Femur (tissue), 1 donor: ENCODE measurements at regions not wholly inside any gene's neighbourhood (a gene's known extent, or its start where the extent isn't known, plus 50 kb on each side); places are given as distances from the start of the nearest gene placed in this dataset.

Experiments
- DNase-seq: peaks from one replicate; pipeline ENCODE4 v3.0.0-alpha.2; 2017

- no peak for DNase-seq
Measured at GRCh38 chr2:49298230-49298629, 143.9 kb upstream of the FSHR start.

DNA sequence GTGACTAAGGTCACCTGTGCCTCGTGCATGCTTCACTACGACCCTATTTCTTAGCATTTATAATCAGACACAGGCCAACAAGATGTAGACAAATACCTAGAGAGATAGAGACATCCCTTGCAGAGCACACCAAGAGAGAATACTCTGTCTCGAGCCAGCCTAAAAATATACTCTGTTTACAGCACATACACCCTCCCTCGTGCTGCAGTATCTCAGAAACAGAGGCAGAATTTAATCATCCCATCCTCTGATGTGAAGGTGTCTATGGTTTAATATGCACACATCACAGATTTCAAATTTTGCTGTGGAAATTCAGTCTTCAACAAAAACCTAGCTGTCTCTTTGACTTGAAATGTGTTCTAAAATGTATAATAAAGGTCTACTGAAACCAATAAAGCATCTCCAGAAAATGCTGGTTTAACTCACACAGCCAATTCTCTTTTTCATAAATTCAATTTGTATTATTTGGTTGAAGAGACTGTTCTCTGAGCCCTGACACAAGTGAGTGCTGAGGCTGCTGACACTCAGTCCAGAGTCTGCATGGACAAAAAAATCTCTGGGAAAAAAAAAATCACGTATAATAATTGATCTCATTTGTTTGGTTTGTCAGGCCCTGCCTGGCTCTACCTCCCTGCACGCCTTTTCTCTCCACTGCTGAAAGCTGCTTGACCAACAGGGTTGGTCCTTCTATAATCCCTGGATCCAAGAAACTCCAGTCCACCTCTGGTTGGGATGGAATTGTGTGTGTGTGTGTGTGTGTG is 142.0 kb upstream of the FSHR start:
- DNase-seq, result no peak

DNA sequence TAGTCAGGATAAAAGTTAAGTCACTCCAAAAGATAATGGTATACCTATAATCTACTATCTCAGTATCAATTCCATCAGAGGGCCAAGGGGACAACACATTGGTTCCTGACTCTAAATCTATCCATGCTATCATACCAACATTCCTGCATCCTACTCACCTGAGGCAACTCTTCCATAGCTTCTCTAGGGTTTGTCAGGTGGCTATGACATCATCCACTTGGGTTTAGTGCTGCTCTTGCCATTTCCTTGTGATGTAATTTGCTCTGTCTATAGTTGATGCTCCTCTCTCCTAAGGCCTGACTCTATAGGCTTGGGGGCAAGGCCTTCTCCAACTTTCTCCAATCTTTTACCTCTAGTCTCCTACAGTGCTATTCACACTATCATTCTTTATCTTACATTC is 139.9 kb upstream of the FSHR start:
- no peak for DNase-seq

DNA sequence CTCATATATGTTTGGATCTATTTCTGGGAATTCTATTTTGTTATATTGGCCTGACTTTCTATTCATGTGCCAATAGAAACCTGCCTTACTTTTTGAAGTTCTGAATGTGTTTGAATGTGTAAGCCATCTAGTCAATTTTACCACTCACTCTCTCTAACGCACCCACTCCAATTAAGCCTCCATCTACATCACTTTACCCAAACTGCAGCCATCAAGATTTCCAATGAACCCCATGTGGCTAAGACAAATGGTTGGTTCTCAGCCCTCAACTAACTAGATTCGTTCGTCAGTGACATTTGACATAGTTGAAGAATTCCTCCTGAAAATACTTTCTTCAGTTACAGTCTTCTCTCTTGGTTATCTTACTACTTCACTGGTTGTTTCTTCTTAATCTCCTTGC is 137.3 kb upstream of the FSHR start:
- DNase-seq, result no peak

DNA sequence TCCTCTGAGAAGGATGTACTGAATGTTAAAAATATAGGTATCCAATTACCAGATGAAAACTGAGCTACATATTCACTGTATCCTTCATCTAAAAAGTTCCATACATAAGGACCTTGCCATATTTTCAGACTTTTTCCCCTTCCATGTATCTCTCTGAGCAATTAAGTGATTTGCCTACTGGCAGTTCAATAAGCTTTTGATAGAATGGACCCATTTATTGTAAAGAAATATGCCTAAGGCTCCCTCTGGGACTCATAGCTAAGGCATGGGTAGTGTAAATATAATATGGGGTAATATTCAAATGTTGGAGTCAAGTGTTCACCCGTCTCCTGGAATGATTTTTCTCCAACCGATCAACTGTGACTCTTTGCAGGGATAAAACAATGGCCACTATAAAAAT is 135.4 kb upstream of the FSHR start:
- DNase-seq, result no peak

DNA sequence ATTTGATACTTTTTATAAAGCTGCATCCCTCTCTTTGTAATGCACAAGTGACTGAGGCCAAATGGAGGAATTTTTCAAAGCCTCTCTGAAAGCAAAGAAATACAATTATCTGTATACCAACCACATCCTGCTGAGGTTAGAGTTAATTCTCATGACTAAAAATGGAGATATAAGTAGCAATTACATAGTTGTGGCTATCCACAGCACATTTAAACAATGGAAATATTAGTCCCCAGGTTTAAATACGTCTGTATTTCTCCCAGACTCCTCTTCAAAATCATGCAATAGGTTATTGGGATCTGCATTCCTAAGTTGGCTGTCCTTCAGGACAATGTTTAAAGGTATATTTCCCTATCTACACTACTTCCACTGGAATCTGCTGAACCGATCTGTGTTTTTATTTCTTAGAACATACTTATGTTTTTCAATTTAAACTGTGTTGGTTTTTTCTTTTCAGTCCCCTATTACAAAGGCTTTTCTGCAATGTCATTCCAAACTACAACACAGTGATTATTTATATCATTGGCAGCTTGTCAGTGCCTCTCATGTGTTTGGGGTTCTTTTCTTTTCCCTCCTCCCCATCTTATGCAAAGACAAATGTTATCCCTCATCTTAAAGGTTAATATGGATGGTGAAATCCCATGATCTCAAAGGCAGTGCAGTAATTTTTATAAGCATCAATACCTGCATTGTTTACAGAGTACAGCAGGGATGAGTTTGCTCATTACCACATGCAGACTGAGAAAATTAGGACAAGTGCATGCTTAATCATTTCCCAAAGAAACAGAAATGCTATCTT is 134.8 kb upstream of the FSHR start:
- no peak for DNase-seq

DNA sequence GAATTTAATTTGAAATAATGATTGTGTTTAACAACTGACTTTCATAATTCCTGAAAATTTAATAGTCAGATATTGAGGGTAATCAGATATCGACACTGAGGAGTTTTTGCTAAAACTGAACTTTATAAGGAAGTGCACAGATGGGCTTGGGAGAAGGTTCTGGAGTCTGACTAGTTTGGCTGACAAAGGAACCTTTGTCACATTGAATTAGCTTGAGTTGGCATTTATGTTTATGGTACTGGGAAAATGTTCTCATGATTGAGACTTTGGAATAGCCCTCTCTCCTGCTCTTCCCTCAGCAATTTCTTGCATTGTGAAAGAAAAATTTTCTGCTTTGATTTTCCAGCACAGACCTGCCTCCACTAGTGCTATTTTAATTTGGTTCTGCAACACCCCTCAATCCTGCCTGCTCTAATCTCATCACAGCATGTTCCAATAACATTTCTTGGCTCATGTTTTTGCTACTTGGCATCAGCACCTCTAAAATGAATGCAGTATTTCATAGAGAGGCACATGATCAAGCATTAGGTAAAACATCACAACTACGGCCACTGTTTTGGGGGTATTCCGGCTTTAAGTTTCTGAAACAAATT is 133.9 kb upstream of the FSHR start:
- DNase-seq, result no peak

GRCh38 chr2:49286726-49287125 is 132.4 kb upstream of the FSHR start:
- no peak for DNase-seq

- no peak for DNase-seq
Measured at GRCh38 chr2:49286045-49286444, 131.7 kb upstream of the FSHR start.

DNA sequence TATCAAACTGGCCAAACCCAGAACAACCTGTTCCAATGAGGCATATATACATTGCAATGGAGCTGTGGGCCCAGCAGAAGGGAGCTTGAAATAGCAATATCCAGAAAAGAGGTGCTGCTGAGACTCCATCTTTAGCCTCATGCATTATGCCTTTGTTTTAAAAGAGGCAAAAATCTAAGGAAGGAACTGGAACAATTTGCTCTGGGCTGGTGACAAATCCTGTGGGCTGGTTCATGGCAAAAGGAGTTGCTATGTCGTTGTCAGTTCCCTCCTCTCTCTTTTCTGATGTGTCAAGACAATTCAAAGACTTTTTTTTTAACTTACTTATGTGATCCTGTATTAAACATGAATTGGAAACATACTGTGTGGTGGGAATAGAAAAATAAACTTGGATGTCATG is 124.2 kb upstream of the FSHR start:
- no peak for DNase-seq

- no peak for DNase-seq
Measured at GRCh38 chr2:49278141-49278540, 123.8 kb upstream of the FSHR start.

- DNase-seq, result peak; percentile 44
Measured at GRCh38 chr2:49271060-49271606, 116.8 kb upstream of the FSHR start.

DNA sequence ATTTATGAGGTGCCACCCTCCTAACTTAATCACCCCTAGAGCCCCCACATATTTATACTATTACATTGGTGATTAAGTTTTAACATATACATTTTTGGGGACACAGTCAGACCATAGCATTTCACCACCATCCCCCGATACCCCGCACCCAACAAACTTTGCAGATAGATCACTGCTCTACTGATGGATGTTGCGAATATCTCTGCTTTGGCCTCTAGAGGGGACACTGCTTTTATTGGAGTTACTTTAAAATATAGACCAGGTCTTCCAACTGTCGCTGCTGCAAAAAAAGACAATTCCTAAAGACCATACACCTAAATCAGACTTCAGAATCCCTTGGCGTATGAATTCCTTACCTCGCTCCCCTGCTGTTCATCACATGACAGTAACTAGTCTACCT is 115.8 kb upstream of the FSHR start:
- DNase-seq, result no peak

DNA sequence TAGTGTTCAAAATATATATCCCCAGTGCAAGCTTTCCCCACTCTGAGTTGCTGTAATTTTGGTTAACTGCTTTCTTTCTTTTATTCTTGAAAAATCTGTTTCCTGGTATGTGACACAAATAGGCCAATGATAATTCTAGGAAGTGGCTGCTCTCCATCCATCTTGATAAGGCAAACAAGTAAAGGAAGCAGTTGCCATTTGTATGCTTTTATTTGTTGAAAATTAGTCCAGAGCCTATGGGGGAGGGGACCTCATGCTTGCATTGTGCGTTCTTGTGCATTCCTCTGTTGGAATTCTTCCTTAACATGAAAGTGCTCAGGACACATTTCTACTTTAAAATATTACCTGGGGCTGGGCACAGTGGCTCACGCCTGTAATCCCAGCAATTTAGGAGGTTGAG is 111.2 kb upstream of the FSHR start:
- no peak for DNase-seq

GRCh38 chr2:49262801-49263560 is 108.7 kb upstream of the FSHR start:
- DNase-seq, result no peak

GRCh38 chr2:49261781-49262180 is 107.5 kb upstream of the FSHR start:
- no peak for DNase-seq

DNA sequence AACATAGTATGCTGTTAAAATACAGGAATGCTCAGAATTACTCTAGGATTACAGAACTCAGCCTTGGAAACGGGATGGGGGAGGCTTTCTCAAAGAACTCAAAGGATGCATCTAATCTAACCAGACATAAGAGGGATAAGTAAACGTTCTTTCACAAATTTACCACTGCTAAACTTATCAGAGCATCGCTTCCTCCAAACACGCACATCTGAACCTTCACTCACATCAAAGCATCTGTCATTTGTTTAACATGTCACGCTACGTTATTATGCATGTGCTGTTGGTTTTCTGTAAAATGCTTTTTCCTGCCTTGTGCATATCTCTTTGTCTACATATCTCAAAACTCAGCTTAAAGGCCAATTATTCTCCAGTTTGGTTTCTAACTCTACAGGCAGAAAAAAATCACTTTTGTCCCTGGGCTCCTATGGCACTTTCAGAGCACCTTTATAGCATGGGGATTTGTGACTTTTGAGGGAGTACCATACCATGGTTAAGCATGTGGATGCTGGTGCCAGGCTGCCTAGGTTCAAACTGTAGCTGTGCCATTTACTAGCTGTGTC is 106.7 kb upstream of the FSHR start:
- DNase-seq, result no peak

DNA sequence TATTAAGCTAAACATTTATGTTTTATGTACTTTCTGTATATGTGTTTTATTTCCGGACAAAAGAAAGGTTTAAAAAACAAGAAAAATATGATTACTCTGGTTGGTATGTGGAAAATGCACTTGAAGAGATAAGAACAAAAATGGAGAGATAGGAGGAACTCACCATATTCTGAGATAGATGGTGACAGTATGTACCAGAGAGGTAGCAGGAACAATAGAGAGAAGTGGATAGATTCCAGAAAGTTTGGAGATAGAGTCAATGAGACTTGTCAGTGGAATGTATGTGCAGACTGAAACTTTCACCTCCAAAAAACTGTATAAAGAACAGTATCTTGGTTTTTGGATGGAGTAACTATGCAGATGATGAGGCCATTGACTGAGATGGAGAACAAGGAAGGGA is 105.6 kb upstream of the FSHR start:
- no peak for DNase-seq

DNA sequence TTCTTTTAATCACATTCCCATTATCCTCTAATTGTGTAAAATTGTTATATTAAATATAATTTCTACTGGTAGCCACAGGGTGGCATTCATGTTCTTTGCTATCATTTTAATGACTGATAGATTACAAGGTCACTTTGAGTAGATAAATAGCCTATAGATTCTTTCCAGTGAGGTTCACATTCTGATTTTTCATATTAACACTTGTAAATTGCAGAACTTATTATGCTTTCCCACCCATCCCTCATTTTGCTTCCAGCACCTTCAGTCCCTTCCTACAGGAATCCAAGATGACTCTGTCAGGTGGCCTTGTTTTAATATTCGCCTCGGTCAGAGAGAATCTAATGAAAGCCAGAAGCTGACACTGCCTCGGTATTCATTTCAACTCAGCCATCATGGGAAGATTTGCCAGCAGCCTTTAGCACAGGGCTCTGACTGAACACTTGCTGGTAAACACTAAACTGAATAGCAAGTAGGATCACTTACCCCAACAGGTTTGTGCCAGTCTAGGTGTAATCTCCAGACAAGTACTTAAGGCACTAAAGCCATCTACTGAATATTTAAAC is 101.2 kb upstream of the FSHR start:
- DNase-seq, result no peak

- DNase-seq, result no peak
Measured at GRCh38 chr2:49254401-49254800, 100.1 kb upstream of the FSHR start.

DNA sequence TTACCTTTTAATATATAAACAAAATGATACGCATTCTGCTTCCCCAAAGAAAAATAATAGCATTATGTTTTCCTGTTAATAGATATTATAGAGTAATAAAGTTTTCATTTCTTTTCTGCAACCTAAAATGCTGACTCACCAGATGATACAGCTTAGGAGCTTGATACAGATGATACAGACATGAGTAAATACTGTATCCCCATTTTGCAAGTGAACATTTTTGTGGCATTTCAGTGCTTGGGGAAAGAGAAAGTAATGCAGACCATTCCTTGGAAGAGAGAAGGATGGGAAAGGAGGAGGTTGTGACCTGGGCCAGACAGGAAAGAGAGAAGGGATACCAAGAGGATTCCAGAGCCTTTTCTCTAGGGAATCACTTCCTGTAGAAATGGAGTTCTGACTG is 97.5 kb upstream of the FSHR start:
- DNase-seq, result no peak

DNA sequence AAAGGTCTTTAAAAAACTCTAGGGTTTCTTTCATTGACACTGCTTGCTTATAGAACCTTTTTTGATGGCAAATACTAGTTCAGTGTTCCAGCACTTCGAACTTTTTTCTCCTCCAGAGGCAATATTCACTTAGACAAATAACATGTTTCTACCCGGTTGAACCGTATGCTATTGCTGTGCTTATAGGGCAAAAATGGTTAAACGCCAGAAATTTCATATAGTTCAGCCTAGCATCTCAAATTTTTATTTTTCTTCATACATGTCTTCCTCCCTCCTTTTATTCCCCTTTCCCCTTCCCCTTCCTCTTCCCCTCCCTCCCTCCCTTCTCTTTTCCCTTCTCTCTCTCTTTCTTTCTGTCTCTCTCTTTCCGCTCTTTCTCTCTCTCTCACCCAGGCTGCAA is 96.9 kb upstream of the FSHR start:
- no peak for DNase-seq
